ENCODE measurements at regions not wholly inside any gene's neighbourhood (a gene's known extent, or its start where the extent isn't known, plus 50 kb on each side); places are given as distances from the start of the nearest gene placed in this dataset.

DNA sequence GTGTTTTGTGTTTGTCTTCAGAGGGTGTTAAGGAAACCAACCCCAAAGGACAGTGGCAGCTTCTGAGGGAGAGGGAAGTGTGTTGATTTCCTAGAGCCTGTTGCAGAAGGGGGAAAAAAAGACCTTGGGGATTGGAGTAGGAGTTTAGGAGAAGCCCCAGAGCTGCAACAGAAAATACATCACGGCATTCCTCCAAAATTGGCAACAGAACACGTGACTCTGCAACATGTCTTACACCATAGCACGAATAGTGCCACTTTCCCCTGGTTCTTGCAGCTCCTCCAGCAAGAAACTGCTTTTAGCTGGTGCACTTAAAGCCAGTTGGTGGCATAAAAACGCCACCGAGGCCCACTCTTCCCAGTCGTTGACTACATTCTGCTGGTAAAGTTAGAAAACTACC, 473.0 kb downstream of the CD83 start:
- TF ChIP-seq POLR2A (IDR thresholded peaks at IDR 0.05) (no peak), POLR2AphosphoS5 (IDR thresholded peaks at IDR 0.05) (no peak)
- TF ChIP-seq, protein P1, sequence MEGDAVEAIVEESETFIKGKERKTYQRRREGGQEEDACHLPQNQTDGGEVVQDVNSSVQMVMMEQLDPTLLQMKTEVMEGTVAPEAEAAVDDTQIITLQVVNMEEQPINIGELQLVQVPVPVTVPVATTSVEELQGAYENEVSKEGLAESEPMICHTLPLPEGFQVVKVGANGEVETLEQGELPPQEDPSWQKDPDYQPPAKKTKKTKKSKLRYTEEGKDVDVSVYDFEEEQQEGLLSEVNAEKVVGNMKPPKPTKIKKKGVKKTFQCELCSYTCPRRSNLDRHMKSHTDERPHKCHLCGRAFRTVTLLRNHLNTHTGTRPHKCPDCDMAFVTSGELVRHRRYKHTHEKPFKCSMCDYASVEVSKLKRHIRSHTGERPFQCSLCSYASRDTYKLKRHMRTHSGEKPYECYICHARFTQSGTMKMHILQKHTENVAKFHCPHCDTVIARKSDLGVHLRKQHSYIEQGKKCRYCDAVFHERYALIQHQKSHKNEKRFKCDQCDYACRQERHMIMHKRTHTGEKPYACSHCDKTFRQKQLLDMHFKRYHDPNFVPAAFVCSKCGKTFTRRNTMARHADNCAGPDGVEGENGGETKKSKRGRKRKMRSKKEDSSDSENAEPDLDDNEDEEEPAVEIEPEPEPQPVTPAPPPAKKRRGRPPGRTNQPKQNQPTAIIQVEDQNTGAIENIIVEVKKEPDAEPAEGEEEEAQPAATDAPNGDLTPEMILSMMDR (IDR thresholded peaks at IDR 0.05): no peak
